HG03108 (cell line): ENCODE measurements at regions not wholly inside any gene's neighbourhood (a gene's known extent, or its start where the extent isn't known, plus 50 kb on each side); places are given as distances from the start of the nearest gene placed in this dataset.
"Not testable (repeated sequence)": the region's sequence is repeated elsewhere in the genome, so short reads cannot be mapped to it uniquely, and the experiment has no call there.

Experiments used
- ATAC-seq: cut with Tn5 transposase; IDR thresholded peaks from one replicate; pipeline ENCODE4 v1.9.1; 2021; ENCODE audit warnings: moderate library complexity; ENCODE audit not compliant: unreplicated experiment

GRCh38 chr4:134636338-134637051 lies 434.9 kb upstream of the PABPC4L start:
- ATAC-seq = no peak

GRCh38 chr4:134634301-134634700 lies 432.7 kb upstream of the PABPC4L start:
- no peak for ATAC-seq

GRCh38 chr4:134632056-134632455 lies 430.5 kb upstream of the PABPC4L start:
- ATAC-seq = no peak

GRCh38 chr4:134628066-134628465 lies 426.5 kb upstream of the PABPC4L start:
- no peak for ATAC-seq

- no peak for ATAC-seq
Observed at GRCh38 chr4:134627366-134627765, 425.8 kb upstream of the PABPC4L start.

GRCh38 chr4:134624365-134624764 lies 422.8 kb upstream of the PABPC4L start:
- ATAC-seq = no peak

GRCh38 chr4:134622626-134623575 lies 421.3 kb upstream of the PABPC4L start:
- not testable (repeated sequence) for ATAC-seq

GRCh38 chr4:134622199-134622598 lies 420.6 kb upstream of the PABPC4L start:
- no peak for ATAC-seq

- not testable (repeated sequence) for ATAC-seq
Observed at GRCh38 chr4:134621715-134622114, 420.1 kb upstream of the PABPC4L start.

- ATAC-seq = no peak
Observed at GRCh38 chr4:134610956-134611355, 409.4 kb upstream of the PABPC4L start.

GRCh38 chr4:134610172-134610571 lies 408.6 kb upstream of the PABPC4L start:
- ATAC-seq = no peak

- ATAC-seq = no peak
Observed at GRCh38 chr4:134601706-134602105, 400.1 kb upstream of the PABPC4L start.

- ATAC-seq = no peak
Observed at GRCh38 chr4:134591326-134591725, 389.7 kb upstream of the PABPC4L start.

GRCh38 chr4:134585972-134586371 lies 384.4 kb upstream of the PABPC4L start:
- ATAC-seq = no peak

GRCh38 chr4:134567461-134567860 lies 365.9 kb upstream of the PABPC4L start:
- no peak for ATAC-seq

GRCh38 chr4:134560728-134561127 lies 359.1 kb upstream of the PABPC4L start:
- no peak for ATAC-seq

- no peak for ATAC-seq
Observed at GRCh38 chr4:134552063-134552462, 350.5 kb upstream of the PABPC4L start.

- ATAC-seq = no peak
Observed at GRCh38 chr4:134551348-134551747, 349.8 kb upstream of the PABPC4L start.

- no peak for ATAC-seq
Observed at GRCh38 chr4:134548052-134548628, 346.6 kb upstream of the PABPC4L start.

GRCh38 chr4:134546279-134546678 lies 344.7 kb upstream of the PABPC4L start:
- no peak for ATAC-seq

GRCh38 chr4:134544303-134544770 lies 342.7 kb upstream of the PABPC4L start:
- no peak for ATAC-seq
